SK-N-SH treated with all-trans-retinoic acid at 6 μM for 48 hours (cell line): ENCODE measurements at regions not wholly inside any gene's neighbourhood (a gene's known extent, or its start where the extent isn't known, plus 50 kb on each side); places are given as distances from the start of the nearest gene placed in this dataset.

Experiments used
- OSR1 ChIP-seq: fragments of 250-450 bp; sonication (Bioruptor Pico); IDR thresholded peaks from 2 replicates; pipeline ENCODE4 v1.8.0; 2022; ENCODE audit warnings: moderate library complexity, mild to moderate bottlenecking, inconsistent platforms
- PPARA ChIP-seq: fragments of 250-450 bp; sonication (Bioruptor Pico); IDR thresholded peaks from 2 replicates; pipeline ENCODE4 v1.5.0; 2020; ENCODE audit warnings: mild to moderate bottlenecking, borderline replicate concordance
- TSHZ2 ChIP-seq: fragments of 250-450 bp; sonication (Bioruptor Pico); IDR thresholded peaks from 2 replicates; pipeline ENCODE4 v1.5.0; 2020; ENCODE audit warnings: mild to moderate bottlenecking, moderate library complexity
- ZC3H10 ChIP-seq: fragments of 250-450 bp; sonication (Bioruptor Pico); IDR thresholded peaks from 2 replicates; pipeline ENCODE4 v1.5.1; 2021; ENCODE audit warnings: mild to moderate bottlenecking, moderate library complexity

DNA sequence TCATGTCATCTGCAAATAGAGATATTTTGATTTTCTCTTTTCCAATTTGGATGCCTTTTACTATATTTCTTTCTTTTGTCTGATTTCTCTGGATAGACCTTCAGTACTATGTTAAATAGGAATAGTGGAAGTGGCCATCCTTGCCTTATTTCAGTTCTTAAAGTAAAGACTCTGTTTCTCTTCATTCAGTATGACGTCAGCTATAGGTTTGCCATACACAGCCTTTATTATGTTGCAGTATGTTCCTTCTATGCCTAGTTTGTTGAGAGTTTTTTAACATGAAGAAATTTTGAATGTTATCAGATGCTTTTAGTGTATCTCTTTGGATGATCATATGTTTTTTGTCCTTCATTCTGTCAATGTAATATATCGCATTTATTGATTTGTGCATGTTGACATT is 566.7 kb upstream of the ROBO1 start:
- TF ChIP-seq TSHZ2 (CRISPR knock-in tag) (no peak), ZC3H10 (CRISPR knock-in tag) (no peak), OSR1 (CRISPR knock-in tag) (no peak), PPARA (CRISPR knock-in tag) (no peak)
